GM21360 (cell line): ENCODE measurements at regions not wholly inside any gene's neighbourhood (a gene's known extent, or its start where the extent isn't known, plus 50 kb on each side); places are given as distances from the start of the nearest gene placed in this dataset.

ENCODE experiments used
- ATAC-seq: cut with Tn5 transposase; IDR thresholded peaks from one replicate; pipeline ENCODE4 v1.9.1; 2021; ENCODE audit warnings: mild to moderate bottlenecking, moderate library complexity; ENCODE audit not compliant: unreplicated experiment

- ATAC-seq, result no peak
Measured at GRCh38 chr10:60572511-60573194, 183.0 kb upstream of the ANK3 start.

DNA sequence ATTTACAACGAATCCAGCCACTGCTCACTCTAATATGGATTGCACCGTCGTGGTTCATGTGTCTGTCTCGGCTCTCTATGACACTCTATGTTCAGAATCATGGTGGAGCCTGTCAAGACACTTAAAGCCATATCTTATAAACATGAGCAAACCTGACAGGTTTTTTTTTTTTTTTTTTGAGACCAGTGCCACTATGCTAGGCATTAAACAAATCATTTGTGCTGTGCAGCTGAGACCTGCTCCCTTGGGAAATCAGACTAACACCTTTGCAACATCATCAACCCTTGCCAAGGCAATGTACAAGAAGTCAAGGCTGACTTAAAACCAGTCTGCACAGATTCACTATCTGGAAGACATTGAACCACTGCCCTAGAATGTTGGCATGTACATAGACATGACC is 181.2 kb upstream of the ANK3 start:
- ATAC-seq, result no peak

- ATAC-seq, result no peak
Measured at GRCh38 chr10:60570272-60570865, 180.7 kb upstream of the ANK3 start.

- ATAC-seq, result no peak
Measured at GRCh38 chr10:60569681-60570080, 180.0 kb upstream of the ANK3 start.

GRCh38 chr10:60566096-60566495 is 176.4 kb upstream of the ANK3 start:
- no peak for ATAC-seq

GRCh38 chr10:60565492-60565891 is 175.8 kb upstream of the ANK3 start:
- ATAC-seq, result no peak

DNA sequence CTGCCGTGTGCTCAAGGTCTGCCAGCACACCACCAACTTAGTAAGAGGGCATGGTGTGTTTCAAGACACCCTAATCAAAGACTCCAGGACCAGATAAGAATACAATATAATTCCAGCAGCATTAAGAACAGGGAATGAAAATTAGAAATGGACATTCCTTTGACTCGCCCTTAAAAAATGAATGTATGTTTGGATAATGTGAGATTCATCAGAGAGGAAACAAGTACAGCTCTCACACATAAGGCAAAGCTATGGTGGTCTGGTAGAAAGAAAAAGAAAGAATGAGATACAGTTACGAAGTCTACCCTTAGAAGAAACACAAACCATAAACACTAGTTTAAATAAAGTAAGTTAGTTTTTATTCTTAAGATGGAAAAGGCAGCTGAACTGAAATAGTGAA is 174.8 kb upstream of the ANK3 start:
- ATAC-seq, result no peak

DNA sequence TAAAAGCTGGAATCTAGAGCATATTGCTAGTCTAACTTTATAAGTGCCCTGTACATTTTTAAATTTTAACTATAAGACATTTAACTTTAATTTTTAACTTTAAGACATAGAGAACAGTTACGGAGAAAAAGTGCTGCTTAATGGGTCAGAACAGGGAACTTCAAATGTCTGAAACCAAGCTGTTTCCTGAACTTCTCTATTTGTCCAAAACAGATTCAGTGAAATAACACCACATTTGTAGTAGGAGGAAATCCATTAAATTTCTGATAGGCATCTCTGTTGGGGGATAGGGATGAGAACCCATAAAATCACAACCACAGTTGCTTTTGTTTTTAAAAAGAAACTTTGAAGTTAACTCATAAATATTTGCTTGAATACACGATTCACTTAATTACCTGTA is 170.8 kb upstream of the ANK3 start:
- ATAC-seq, result no peak

DNA sequence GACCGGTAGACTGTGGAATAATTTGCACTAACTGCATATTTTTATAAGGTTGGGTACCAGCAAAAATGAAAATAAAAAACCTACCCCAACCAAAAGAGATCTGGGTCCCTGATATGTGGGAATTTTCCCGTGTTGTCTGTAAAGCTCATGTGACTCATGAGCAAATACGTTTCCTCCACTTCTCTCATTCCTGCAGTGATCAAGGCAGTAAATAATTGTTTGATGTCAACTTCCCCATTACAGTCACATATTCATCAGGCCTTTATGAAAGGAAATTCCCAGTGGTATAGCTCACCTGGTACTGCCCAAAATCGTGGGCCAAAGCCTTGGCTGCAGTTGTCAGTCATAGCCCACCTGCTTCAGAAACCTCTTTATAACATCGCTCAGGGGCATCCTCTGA is 166.0 kb upstream of the ANK3 start:
- no peak for ATAC-seq

DNA sequence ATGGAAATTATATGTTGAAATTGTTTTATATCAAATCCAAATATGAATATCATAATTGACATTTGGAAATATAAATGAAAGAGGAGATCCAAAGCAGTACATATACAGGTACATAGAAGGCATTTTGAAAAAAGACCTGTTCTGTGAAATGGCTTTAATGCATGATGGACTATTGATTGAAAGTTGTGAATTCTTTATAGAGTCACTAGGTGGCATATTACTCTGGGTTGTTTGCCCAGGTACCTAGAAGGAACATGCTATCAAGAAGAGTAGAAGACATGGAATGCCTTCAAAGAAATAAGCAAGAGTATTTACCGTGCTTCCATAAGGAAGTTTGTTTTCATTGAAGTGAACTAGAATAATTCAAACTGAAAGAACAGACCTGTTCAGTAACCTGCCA is 160.0 kb upstream of the ANK3 start:
- ATAC-seq, result no peak

GRCh38 chr10:60542657-60543056 is 153.0 kb upstream of the ANK3 start:
- no peak for ATAC-seq

DNA sequence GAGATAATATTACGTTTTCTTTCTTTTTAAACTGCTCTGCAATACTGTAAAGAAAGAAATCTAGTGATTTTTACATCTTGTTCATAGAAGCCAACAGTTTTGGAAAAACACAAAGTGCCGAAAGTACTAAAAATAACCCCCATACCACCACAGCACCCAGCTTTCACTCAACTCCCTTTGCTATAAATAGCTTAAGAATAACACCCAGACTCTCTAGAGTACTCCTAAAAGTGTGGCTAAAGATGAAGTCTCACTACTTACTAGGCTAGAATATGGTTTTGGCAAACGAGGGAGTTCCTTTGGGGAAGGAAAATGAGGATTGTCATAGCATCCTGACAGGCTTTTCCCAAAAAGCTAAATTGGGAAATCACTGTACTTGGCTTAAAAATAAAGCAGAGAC is 151.8 kb upstream of the ANK3 start:
- ATAC-seq, result no peak

DNA sequence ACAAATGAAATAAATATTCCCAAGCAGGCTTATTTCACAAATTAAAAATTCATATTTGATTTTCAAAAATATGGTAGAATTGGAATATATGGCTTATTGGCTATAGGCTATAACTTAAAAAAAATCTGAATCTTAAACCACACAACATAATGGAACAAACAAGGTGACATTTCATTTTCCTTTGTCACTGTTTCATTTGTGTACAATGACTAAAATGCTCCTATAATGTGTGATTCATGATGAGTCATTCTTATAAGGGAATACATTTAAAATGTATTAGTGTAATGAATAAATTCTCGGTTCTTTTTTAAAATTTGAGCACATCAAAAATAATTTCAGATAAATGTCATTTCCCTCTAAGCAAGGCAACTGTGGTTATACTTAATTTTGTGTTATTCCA is 148.0 kb upstream of the ANK3 start:
- ATAC-seq, result no peak

GRCh38 chr10:60536529-60537114 is 146.9 kb upstream of the ANK3 start:
- ATAC-seq, result no peak

- ATAC-seq, result no peak
Measured at GRCh38 chr10:60535427-60535826, 145.8 kb upstream of the ANK3 start.

GRCh38 chr10:60534761-60535389 is 145.2 kb upstream of the ANK3 start:
- ATAC-seq, result no peak

DNA sequence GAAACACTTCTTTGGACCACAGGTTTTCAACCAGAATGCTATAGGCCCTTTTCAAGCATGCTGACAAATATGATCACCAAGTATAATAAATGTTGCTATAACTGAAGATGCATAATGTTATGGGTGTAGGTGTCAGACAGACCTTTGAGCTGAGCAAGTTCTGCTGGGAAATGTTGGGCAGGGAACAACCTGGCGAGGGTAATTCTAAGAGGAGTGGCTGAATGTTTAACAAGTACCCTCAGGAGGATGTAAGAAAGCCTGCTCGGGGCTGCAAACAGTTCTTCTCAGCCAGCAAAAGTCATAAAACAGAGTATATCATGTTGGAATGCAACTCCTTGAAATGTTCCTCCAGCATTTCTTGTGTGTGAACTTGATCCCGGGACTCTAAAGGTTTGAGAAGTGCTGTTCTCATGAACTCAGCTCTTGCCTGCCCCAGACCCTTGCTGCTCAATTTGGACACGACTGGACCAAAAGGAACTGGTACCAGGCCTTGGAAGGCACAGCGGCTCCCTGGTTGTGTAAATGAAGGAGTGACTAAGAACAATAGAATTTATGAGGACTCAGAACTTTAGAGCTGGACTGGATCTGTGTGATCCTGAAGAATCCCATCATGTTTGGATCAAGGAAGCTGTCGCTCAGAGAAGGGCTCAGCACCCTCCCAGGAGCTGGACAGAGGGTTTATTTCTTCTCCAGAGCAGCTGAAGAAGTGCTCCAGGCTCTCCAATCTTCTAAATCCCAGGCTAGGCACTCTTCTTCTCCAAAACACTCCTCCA is 143.2 kb upstream of the ANK3 start:
- ATAC-seq, result no peak

DNA sequence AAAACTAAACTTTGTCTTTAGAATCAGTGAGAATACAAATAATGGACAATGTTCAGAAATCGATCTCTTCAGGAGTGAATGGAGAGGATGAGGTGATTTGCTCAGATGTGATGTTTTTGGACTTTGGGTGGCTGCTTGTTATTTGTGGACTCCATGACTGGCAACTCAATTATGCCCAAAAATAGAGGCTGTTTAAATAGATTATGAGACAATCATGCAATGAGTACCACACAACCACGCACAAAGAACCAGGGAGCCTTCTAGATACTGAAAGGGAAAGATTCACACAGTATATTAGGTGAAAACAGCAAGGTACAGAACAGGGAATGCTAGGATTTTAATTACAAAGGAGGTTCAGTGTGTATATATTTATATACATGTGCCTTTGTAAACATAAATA is 141.3 kb upstream of the ANK3 start:
- no peak for ATAC-seq

- ATAC-seq, result no peak
Measured at GRCh38 chr10:60527676-60528075, 138.0 kb upstream of the ANK3 start.

DNA sequence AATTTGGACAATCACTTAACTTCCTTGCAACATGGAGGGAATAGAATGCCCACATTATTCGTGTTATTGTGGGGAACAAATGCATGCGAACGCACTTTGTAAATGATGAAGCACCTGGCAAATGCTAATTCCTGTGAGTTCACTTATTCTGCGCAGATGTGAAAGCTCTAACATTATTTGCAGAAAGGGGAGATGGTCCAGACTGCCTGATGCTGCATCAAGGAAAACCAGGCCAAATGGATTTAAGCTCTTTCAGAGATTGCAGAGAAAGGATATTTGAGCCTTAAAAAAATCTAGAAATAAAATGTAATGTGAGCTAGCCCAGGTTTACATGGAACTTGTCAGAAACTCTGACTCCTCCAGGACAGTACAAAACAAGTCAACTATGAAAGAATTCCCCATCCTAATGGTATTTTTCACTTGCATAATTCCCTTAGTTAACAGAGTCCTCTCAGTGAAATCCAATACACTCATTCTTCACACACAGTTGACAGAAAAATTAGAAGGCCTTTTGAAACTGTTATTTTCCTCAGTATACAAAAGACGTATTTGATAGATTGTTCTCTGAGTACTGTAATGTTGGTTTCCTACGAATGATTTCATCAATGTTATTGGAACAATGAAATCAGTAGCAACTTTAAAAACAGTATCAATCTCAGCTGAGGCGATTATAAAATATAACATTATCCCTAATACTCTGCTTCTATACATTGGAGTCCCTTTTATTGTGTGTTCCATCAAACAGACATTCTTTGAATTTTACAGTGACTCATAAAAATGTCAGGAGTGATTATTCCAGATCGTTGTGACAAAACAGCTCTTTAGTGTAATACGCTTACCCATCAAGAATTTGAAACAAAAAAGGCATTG is 136.3 kb upstream of the ANK3 start:
- no peak for ATAC-seq
